ENCODE measurements at regions not wholly inside any gene's neighbourhood (a gene's known extent, or its start where the extent isn't known, plus 50 kb on each side); places are given as distances from the start of the nearest gene placed in this dataset.

- no peaks in the 10 kb centered on the region for H3K79me2 ChIP-seq
- no peaks in the 10 kb centered on the region for H3K27me3 ChIP-seq (ENCODE audit: control insufficient read depth, insufficient read depth, low read length)
- no peak overlapping the region for H3K4me2 ChIP-seq (ENCODE audit: low read length)
- H3K4me1 ChIP-seq, result no peaks in the 10 kb centered on the region
- no peak overlapping the region for H2AFZ ChIP-seq
- no peaks in the 10 kb centered on the region for H3K9me3 ChIP-seq (ENCODE audit: control insufficient read depth, low read length)
- H3K27ac ChIP-seq, result no peak overlapping the region
- no peak overlapping the region for H3K4me3 ChIP-seq (ENCODE audit: low read depth, low read length)
- TF ChIP-seq CTCF (IDR thresholded peaks at IDR 0.05), result no peak
- no peak overlapping the region for H3K9ac ChIP-seq
- H3K36me3 ChIP-seq (ENCODE audit: control insufficient read depth, insufficient read depth, low read length), result no peaks in the 10 kb centered on the region
These were observed 352.4 kb downstream of the KLF5 start for GRCh38 chr13:73411067-73411809.

GRCh38 chr13:73406454-73406853 is 347.6 kb downstream of the KLF5 start:
- no peak overlapping the region for H3K4me3 ChIP-seq (ENCODE audit: low read depth, low read length)
- H3K9ac ChIP-seq, result no peak overlapping the region
- H3K4me1 ChIP-seq, result no peaks in the 10 kb centered on the region
- no peak for TF ChIP-seq CTCF (IDR thresholded peaks at IDR 0.05)
- H3K27ac ChIP-seq, result no peak overlapping the region
- H3K4me2 ChIP-seq (ENCODE audit: low read length), result no peak overlapping the region
- H3K27me3 ChIP-seq (ENCODE audit: control insufficient read depth, insufficient read depth, low read length), result no peaks in the 10 kb centered on the region
- no peaks in the 10 kb centered on the region for H3K79me2 ChIP-seq
- H3K9me3 ChIP-seq (ENCODE audit: control insufficient read depth, low read length), result no peaks in the 10 kb centered on the region
- H2AFZ ChIP-seq, result no peak overlapping the region
- no peaks in the 10 kb centered on the region for H3K36me3 ChIP-seq (ENCODE audit: control insufficient read depth, insufficient read depth, low read length)

GRCh38 chr13:73404581-73404980 is 345.8 kb downstream of the KLF5 start:
- no peaks in the 10 kb centered on the region for H3K9me3 ChIP-seq (ENCODE audit: control insufficient read depth, low read length)
- H3K79me2 ChIP-seq, result no peaks in the 10 kb centered on the region
- no peak overlapping the region for H2AFZ ChIP-seq
- H3K36me3 ChIP-seq (ENCODE audit: control insufficient read depth, insufficient read depth, low read length), result no peaks in the 10 kb centered on the region
- no peak overlapping the region for H3K9ac ChIP-seq
- no peak overlapping the region for H3K4me3 ChIP-seq (ENCODE audit: low read depth, low read length)
- H3K27me3 ChIP-seq (ENCODE audit: control insufficient read depth, insufficient read depth, low read length), result no peaks in the 10 kb centered on the region
- no peak for TF ChIP-seq CTCF (IDR thresholded peaks at IDR 0.05)
- H3K27ac ChIP-seq, result no peak overlapping the region
- H3K4me2 ChIP-seq (ENCODE audit: low read length), result no peak overlapping the region
- H3K4me1 ChIP-seq, result no peaks in the 10 kb centered on the region

GRCh38 chr13:73403355-73404120 is 344.7 kb downstream of the KLF5 start:
- Histone ChIP-seq H3K36me3 (ENCODE audit: control insufficient read depth, insufficient read depth, low read length) (no peaks in the 10 kb centered on the region), H2AFZ (no peak overlapping the region), H3K4me2 (ENCODE audit: low read length) (no peak overlapping the region), H3K27ac (no peak overlapping the region), H3K4me3 (ENCODE audit: low read depth, low read length) (no peak overlapping the region), H3K4me1 (no peaks in the 10 kb centered on the region), H3K27me3 (ENCODE audit: control insufficient read depth, insufficient read depth, low read length) (no peaks in the 10 kb centered on the region), H3K9me3 (ENCODE audit: control insufficient read depth, low read length) (no peaks in the 10 kb centered on the region), H3K9ac (no peak overlapping the region), H3K79me2 (no peaks in the 10 kb centered on the region)
- no peak for TF ChIP-seq CTCF (IDR thresholded peaks at IDR 0.05)
